HG02642 (cell line): ENCODE measurements at regions not wholly inside any gene's neighbourhood (a gene's known extent, or its start where the extent isn't known, plus 50 kb on each side); places are given as distances from the start of the nearest gene placed in this dataset.

Experiments
- ATAC-seq: cut with Tn5 transposase; IDR thresholded peaks from one replicate; pipeline ENCODE4 v1.9.1; 2021; ENCODE audit warnings: mild to moderate bottlenecking; ENCODE audit not compliant: unreplicated experiment, poor library complexity

- no peak for ATAC-seq
These were observed 50.0 kb upstream of the TRPM1 start for GRCh38 chr15:31151301-31152233.

- no peak for ATAC-seq
These were observed 52.0 kb upstream of the TRPM1 start for GRCh38 chr15:31153531-31153930.

GRCh38 chr15:31155151-31155550 is 53.6 kb upstream of the TRPM1 start:
- ATAC-seq, result no peak

- no peak for ATAC-seq
These were observed 54.7 kb upstream of the TRPM1 start for GRCh38 chr15:31156226-31156625.

- ATAC-seq, result no peak
These were observed 55.3 kb upstream of the TRPM1 start for GRCh38 chr15:31156808-31157207.

- no peak for ATAC-seq
These were observed 56.1 kb upstream of the TRPM1 start for GRCh38 chr15:31157644-31158069.

GRCh38 chr15:31158858-31159569 is 57.5 kb upstream of the TRPM1 start:
- no peak for ATAC-seq

- ATAC-seq, result no peak
These were observed 58.3 kb upstream of the TRPM1 start for GRCh38 chr15:31159837-31160236.

GRCh38 chr15:31160297-31160696 is 58.8 kb upstream of the TRPM1 start:
- no peak for ATAC-seq

- no peak for ATAC-seq
These were observed 59.4 kb upstream of the TRPM1 start for GRCh38 chr15:31160740-31161495.

- ATAC-seq, result no peak
These were observed 60.4 kb upstream of the TRPM1 start for GRCh38 chr15:31161951-31162350.

GRCh38 chr15:31162721-31163510 is 61.4 kb upstream of the TRPM1 start:
- ATAC-seq, result no peak

GRCh38 chr15:31163769-31164572 is 62.4 kb upstream of the TRPM1 start:
- no peak for ATAC-seq

- no peak for ATAC-seq
These were observed 63.0 kb upstream of the TRPM1 start for GRCh38 chr15:31164573-31164912.

GRCh38 chr15:31169558-31169957 is 68.0 kb upstream of the TRPM1 start:
- no peak for ATAC-seq

GRCh38 chr15:31171731-31172130 is 70.2 kb upstream of the TRPM1 start:
- no peak for ATAC-seq

GRCh38 chr15:31172606-31173005 is 71.1 kb upstream of the TRPM1 start:
- no peak for ATAC-seq

GRCh38 chr15:31173790-31174450 is 72.4 kb upstream of the TRPM1 start:
- no peak for ATAC-seq

GRCh38 chr15:31175484-31175883 is 74.0 kb upstream of the TRPM1 start:
- ATAC-seq, result no peak
